CD4-positive, alpha-beta T cell treated with Interferon gamma for 1 hour (primary cell): ENCODE measurements at regions not wholly inside any gene's neighbourhood (a gene's known extent, or its start where the extent isn't known, plus 50 kb on each side); places are given as distances from the start of the nearest gene placed in this dataset.

Source experiments
- DNase-seq: peaks from one replicate; pipeline ENCODE4 v3.0.0-alpha.2; 2020

GRCh38 chr9:105864248-105864898, 170.0 kb downstream of the TMEM38B start:
- DNase-seq: no peak

- DNase-seq: no peak
Measured at GRCh38 chr9:105865285-105865684, 170.9 kb downstream of the TMEM38B start.

DNA sequence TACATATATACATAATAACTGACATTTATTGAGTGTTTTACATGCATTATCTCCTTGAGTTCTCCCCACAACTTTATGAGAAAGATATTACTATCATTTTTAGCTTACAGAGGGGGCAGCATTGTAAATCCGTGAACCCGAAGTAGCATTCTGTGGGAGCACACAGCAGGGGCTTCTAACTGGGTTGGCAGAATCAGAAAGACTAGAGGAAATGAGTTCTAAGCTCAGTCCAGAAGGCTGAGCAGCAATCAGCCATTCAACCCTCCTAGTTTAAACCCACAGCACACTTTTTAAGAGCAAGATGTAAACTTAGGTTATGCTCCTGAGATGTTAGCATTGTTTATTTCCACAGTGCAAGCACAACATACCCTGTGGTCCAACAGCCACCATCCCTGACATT, 177.2 kb downstream of the TMEM38B start:
- DNase-seq: no peak

GRCh38 chr9:105873801-105874200, 179.5 kb downstream of the TMEM38B start:
- no peak for DNase-seq

DNA sequence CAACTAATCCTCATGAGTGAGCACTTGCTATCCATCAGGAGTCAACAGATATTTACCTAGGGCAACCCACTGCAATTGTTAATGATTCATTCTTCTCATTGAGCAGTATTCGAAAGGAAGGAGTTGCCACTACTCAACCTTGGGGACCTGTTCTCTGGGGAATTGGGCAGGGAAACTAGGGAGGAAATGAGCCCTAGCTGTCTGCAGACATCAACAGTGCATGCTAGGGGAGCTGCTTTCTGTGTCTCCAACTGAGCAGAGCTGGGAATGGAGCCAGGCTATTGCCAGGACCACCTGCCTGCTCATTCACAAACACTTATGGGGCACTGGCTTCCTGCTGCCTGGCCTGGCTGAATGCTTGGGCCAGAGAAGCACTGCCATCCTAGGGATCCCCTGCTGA, 183.4 kb downstream of the TMEM38B start:
- no peak for DNase-seq

GRCh38 chr9:105879181-105879580, 184.8 kb downstream of the TMEM38B start:
- DNase-seq: no peak

DNA sequence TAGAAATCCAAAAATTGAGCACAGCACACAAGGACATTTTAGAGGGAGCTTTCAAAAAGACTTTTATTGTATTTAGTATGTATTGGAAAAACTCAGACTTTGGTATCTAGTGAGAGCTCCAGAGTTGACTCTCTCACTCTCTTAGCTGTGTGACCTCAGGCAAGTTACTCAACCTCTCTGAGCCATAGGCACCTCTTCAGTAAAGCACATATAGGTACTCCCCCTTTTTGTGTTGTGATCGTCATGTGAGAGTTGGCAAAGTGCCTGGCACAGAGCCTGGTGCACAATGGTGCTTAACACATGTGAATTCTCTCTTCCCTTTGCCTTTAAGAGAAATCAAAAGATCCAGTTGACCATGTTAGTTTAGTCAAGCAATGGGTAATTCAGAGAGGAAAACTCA, 186.2 kb downstream of the TMEM38B start:
- no peak for DNase-seq

- no peak for DNase-seq
Measured at GRCh38 chr9:105881021-105881420, 186.7 kb downstream of the TMEM38B start.

- DNase-seq: peak; percentile 16
Measured at GRCh38 chr9:105881654-105882349, 187.5 kb downstream of the TMEM38B start.

DNA sequence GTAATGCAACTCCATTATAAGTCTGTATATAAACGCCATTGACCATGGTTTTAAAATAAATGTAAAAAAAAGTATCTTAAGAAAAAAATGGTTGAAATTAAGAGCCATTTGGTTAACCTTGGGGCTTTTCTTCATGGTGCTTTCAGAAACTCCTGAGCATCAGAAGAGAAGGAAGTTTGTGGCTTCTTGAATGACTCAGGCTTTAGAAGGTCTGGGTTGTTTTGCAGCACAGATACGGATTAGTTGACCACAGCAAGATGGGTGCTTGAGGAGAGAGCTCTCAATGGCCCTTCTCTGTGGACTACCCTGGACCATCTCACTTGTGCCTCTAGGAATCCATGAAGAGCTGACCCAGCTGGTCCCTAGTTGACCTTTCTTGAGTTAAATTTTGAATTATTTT, 189.5 kb downstream of the TMEM38B start:
- no peak for DNase-seq

- no peak for DNase-seq
Measured at GRCh38 chr9:105884416-105884815, 190.1 kb downstream of the TMEM38B start.

DNA sequence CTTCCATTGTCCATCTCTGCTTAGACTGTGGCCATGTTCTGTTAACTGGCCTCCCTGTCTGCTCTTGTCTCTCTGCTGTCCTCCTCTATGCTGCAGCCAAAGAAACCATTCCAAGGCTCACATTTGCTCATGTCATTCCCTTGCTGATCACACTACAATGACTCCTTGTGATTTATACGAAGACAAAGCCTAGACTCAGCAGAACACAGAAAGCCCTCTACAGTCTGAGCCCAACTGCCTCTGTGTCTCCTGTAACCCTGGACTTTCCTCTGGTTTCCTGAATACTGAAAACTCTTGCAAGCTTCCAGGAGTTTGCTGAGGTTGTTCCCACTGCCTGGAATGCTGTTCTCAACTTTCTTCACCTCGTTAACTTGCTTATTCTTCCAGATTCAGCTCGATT, 191.8 kb downstream of the TMEM38B start:
- no peak for DNase-seq

- DNase-seq: no peak
Measured at GRCh38 chr9:105887679-105888078, 193.3 kb downstream of the TMEM38B start.

DNA sequence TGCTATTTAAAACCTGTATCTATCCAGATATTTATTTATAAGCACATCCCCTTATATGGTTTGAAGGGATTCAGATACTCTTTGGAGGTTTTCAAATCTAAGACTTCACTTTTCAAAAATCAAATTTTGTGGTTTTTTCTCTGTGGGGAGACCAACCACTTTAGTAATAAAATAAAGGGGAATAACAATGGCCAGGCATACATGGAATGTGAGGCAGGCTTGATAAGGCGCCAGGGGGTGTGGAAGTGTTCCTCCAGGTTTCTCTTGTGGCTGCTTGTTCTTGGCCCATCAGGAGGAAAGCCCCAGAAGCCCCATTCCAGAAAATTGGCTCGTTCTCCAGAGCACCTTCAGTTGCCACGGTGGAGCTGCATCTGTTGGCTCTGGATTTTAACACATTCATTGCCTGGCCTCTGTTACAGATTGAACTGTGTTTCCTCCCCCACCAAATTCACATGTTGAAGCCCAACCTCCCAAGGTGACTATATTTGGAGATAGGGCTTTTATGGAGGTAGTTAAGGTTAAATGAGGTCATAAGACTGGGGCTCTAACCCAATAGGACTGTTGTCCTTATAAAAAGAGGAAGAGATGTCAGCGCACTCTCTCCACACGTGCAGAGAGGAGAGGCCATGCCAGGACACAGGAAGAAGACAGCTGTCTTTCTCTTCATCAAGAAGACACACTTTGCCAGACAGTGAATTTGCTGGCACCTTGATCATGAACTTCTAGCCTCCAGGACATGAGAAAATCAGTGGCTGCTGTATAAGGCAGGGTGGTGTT, 195.9 kb downstream of the TMEM38B start:
- no peak for DNase-seq

GRCh38 chr9:105900123-105900522, 205.8 kb downstream of the TMEM38B start:
- DNase-seq: no peak

GRCh38 chr9:105901514-105902109, 207.3 kb downstream of the TMEM38B start:
- DNase-seq: no peak

- no peak for DNase-seq
Measured at GRCh38 chr9:105908069-105908468, 213.7 kb downstream of the TMEM38B start.

- DNase-seq: no peak
Measured at GRCh38 chr9:105911104-105911911, 217.0 kb downstream of the TMEM38B start.

DNA sequence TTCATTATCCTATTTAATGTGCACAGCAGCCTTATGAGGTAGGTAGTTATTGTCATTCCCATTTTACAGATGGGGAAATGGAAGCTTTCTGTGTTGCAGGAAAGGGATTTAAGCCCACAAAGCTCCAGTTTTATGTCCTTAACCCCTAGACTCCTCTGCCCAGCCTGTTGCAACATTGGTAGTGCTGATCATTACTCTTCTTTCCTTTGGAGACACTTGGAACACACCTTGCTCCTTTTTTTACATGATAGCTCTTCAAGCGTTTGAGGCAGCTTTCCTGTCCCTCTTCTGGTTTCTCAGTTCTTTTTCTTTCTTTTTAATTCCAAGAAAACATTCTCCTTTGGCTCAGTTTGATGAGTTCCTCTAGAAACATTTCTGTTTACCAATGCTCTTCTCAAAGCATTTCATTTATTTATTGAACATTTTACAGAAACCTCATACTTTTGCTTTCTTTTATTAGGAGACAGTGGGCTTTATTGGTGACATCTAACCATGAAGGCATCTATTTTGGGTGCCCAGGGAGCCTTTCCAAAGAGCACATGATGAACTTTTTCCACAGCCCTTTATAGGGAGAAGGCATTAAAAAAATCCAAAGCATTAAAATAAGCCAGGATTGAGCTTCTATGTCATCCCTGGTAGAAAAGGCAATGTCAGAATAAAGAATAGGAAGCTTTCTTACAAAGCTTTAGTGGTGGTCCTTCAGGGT, 218.0 kb downstream of the TMEM38B start:
- DNase-seq: no peak

DNA sequence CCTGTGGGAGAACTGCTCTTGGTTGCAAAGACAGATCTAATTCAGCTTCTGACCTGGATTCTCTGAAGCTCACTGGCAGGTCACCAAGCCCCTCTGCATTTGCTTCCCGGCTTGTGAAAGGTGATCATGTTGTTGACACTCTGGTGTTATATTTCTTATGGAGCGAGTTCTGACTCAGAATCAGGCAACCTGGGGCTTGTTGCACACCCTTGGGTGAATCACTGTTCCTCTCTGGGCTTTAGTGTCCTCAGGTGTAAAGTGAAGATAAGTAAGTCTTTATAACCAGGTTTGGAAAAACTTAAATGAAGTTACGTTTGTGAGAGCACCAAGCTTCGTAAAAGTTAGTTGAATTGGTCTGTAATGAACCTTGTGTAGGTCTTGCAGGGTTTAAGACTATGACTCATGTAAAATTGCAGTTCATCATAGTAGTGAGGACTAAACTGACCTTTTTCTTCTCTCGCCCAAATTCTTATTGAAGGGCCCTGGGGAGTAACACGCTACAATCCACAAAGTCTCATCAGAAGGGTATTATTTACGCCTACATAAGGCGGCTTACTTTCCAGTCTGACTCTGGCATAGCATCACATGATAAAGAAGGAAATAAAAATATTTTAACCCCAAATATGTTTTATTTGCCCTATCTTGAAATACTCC, 218.6 kb downstream of the TMEM38B start:
- DNase-seq: no peak

DNA sequence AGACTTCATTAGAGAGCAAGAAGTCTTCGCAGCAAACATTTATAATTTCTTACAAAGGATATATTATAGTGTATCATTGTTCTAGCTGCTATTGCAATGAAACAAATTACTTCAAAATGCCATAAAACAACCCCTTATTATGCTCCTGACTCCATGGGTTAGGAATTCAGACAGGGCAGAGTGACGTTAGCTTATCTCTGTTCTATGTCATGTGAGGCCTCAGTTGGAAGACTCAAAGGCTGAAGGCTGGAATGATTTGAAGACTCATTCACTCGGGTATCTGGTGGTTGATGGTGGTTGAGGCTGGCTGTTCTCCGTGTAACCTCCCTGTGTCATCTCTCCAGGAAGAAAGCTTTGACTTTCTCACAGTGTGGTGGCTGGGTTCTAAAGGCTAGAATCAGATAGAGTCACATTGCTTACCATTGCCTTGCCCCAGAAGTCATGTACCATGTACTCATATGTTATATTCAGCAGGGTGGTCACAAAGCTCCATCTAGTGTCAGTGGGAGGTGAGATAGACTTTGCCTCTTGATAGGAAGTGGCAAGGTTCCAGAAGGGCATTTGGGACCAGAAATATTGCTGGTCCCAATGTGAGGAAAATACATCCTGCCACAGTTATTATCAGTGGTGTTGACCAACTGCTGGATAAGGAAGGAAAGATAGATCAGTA, 226.9 kb downstream of the TMEM38B start:
- no peak for DNase-seq
